Endothelial cell of umbilical vein (primary cell): ENCODE measurements at regions not wholly inside any gene's neighbourhood (a gene's known extent, or its start where the extent isn't known, plus 50 kb on each side); places are given as distances from the start of the nearest gene placed in this dataset.

ENCODE experiments used
- BruUV-seq: library from RNA; stranded (reverse); fragments of 400-500 nt; replicated peaks from 2 replicates; lab custom pipeline; 2021; lab: Mats Ljungman, UMichigan
- CTCF ChIA-PET: fragments of 300-600, 350-600 bp; sonication (Branson Sonifier 250); formaldehyde crosslinking; loops from one replicate; lab custom pipeline; 2021; ENCODE audit warnings: antibody characterized with exemption, inconsistent platforms; lab: Charles Lee
- POLR2A ChIA-PET: fragments of 300-600, 350-600 bp; sonication (Branson Sonifier 250); formaldehyde crosslinking; loops from one replicate; lab custom pipeline; 2021; ENCODE audit warnings: antibody characterized with exemption, inconsistent platforms; lab: Charles Lee
- DNase-seq: peaks from one replicate; pipeline ENCODE4 v3.0.0-alpha.2; 2011; ENCODE audit warnings: low read depth, low spot score
- FAIRE-seq: peaks from 2 replicates; lab custom pipeline; 2011; peaks lifted over from hg19 to GRCh38; lab: Jason Lieb, UNC
- H2AFZ ChIP-seq: 2 replicates; pipeline ENCODE4 v1.6.0; 2012; ENCODE audit warnings: low read depth, low read length, control low read depth, inconsistent platforms
- H3K27ac ChIP-seq: 2 replicates; pipeline ENCODE4 v1.5.1; 2011; ENCODE audit warnings: low read depth, mild to moderate bottlenecking, control low read depth, low read length, moderate library complexity; ENCODE audit not compliant: insufficient read depth
- H3K27me3 ChIP-seq, 2 experiments: 2 replicates each; pipeline versions ENCODE4 v1.6.0 to v1.6.1; 2011; ENCODE audit warnings: low read length in 2 of 2, mixed read lengths in 1 of 2; ENCODE audit not compliant: control insufficient read depth in 2 of 2, insufficient read depth in 2 of 2
- H3K36me3 ChIP-seq, 2 experiments: 2 replicates in 1 of 2; 3 replicates in 1 of 2; pipeline ENCODE4 v1.5.1; 2011; ENCODE audit warnings: low read length in 2 of 2, mild to moderate bottlenecking in 1 of 2, moderate library complexity in 1 of 2; ENCODE audit not compliant: control insufficient read depth in 2 of 2, insufficient read depth in 2 of 2; ENCODE audit errors: extremely low read depth in 1 of 2
- H3K4me1 ChIP-seq: 3 replicates; pipeline ENCODE4 v1.5.1; 2011; ENCODE audit warnings: mild to moderate bottlenecking, low read length; ENCODE audit not compliant: control insufficient read depth, insufficient read depth; ENCODE audit errors: extremely low read depth
- H3K4me2 ChIP-seq: 2 replicates; pipeline ENCODE4 v1.6.1; 2011; ENCODE audit warnings: low read length, control low read depth, mixed read lengths; ENCODE audit not compliant: insufficient read depth
- H3K4me3 ChIP-seq, 3 experiments: fragments of 200-600 bp in 1 of 3; sonication (generic), shearing (Covaris generic) in 1 of 3; replicated peaks in 1 of 3; 2 replicates each; pipeline ENCODE4 v1.5.1; 2011 to 2016; ENCODE audit warnings: control low read depth in 3 of 3, low read length in 3 of 3, mild to moderate bottlenecking in 2 of 3, inconsistent platforms in 1 of 3, low read depth in 1 of 3, moderate library complexity in 1 of 3; ENCODE audit not compliant: insufficient read depth in 1 of 3
- H3K79me2 ChIP-seq: 2 replicates; pipeline ENCODE4 v1.6.0; 2012; ENCODE audit warnings: low read length, inconsistent platforms; ENCODE audit not compliant: control insufficient read depth, insufficient read depth
- H3K9ac ChIP-seq: replicated peaks from 2 replicates; pipeline ENCODE3; 2011; ENCODE audit warnings: low read length, control low read depth; ENCODE audit not compliant: insufficient read depth; ENCODE audit errors: extremely low read depth
- H3K9me1 ChIP-seq: replicated peaks from 3 replicates; pipeline ENCODE4 v1.6.0; 2011; ENCODE audit warnings: mild to moderate bottlenecking, low read length; ENCODE audit not compliant: control insufficient read depth, insufficient read depth; ENCODE audit errors: extremely low read depth
- H3K9me3 ChIP-seq: replicated peaks from 2 replicates; pipeline ENCODE4 v1.5.1; 2012; ENCODE audit warnings: low read length, inconsistent platforms; ENCODE audit not compliant: control insufficient read depth, insufficient read depth
- H4K20me1 ChIP-seq: replicated peaks from 2 replicates; pipeline ENCODE3; 2011; ENCODE audit warnings: mild to moderate bottlenecking, low read length; ENCODE audit not compliant: control insufficient read depth, insufficient read depth; ENCODE audit errors: extremely low read depth
- CTCF ChIP-seq, 2 donors: IDR thresholded peaks; 1 replicate in 1 of 2; 2 replicates in 1 of 2; pipeline ENCODE4 v1.5.1; 2011; ENCODE audit warnings: low read length in 2 of 2, mild to moderate bottlenecking in 2 of 2, moderate library complexity in 2 of 2, control low read depth in 1 of 2, inconsistent platforms in 1 of 2, low read depth in 1 of 2; ENCODE audit not compliant: insufficient read depth in 1 of 2; ENCODE audit errors: extremely low read depth in 1 of 2
- EZH2 ChIP-seq: IDR thresholded peaks from 2 replicates; pipeline ENCODE4 v1.6.1; 2012; ENCODE audit warnings: borderline replicate concordance, low read depth, mild to moderate bottlenecking, moderate library complexity, low read length, inconsistent platforms; ENCODE audit not compliant: severe bottlenecking
- FOS ChIP-seq: IDR thresholded peaks from 2 replicates; pipeline ENCODE4 v1.6.1; 2011; ENCODE audit warnings: mild to moderate bottlenecking, low read length, moderate library complexity, borderline replicate concordance; ENCODE audit not compliant: insufficient read depth
- GATA2 ChIP-seq: IDR thresholded peaks from 2 replicates; pipeline ENCODE4 v1.7.0; 2011; ENCODE audit warnings: low read depth, mild to moderate bottlenecking, moderate library complexity, mixed read lengths, low read length; ENCODE audit not compliant: insufficient read length, insufficient read depth
- JUN ChIP-seq: IDR thresholded peaks from 2 replicates; pipeline ENCODE4 v1.6.1; 2011; ENCODE audit warnings: borderline replicate concordance, low read depth; ENCODE audit not compliant: insufficient read length, insufficient read depth
- MYC ChIP-seq: IDR thresholded peaks from one replicate; pipeline ENCODE4 v1.6.1; 2011; ENCODE audit warnings: mild to moderate bottlenecking, low read depth, low read length
- POLR2A ChIP-seq: IDR thresholded peaks from 2 replicates; pipeline ENCODE4 v1.6.1; 2012; ENCODE audit warnings: low read depth, mild to moderate bottlenecking, control low read depth, low read length
- POLR2AphosphoS5 ChIP-seq: IDR thresholded peaks from 2 replicates; pipeline ENCODE4 v1.6.1; 2012; ENCODE audit warnings: low read depth, mild to moderate bottlenecking, control low read depth, low read length, moderate library complexity; ENCODE audit not compliant: insufficient read depth
- dilution Hi-C: fragments of 300-500 bp; cut with MboI; formaldehyde crosslinking; loops from one replicate; pipeline ENCODE4 v1.15.0; 2019; ENCODE audit warnings: low sequenced_read_pairs; ENCODE audit not compliant: extremely low pct_ligation_motif_present
- intact Hi-C: fragments of 100-400 bp; cut with micrococcal nuclease; formaldehyde crosslinking; loops from one replicate; pipeline ENCODE4 v1.10.0; 2022
- TF ChIP-seq, protein P1 (sequence below): IDR thresholded peaks from 2 replicates; pipeline ENCODE4 v1.6.1; 2011; ENCODE audit not compliant: insufficient read depth, insufficient read length

DNA sequence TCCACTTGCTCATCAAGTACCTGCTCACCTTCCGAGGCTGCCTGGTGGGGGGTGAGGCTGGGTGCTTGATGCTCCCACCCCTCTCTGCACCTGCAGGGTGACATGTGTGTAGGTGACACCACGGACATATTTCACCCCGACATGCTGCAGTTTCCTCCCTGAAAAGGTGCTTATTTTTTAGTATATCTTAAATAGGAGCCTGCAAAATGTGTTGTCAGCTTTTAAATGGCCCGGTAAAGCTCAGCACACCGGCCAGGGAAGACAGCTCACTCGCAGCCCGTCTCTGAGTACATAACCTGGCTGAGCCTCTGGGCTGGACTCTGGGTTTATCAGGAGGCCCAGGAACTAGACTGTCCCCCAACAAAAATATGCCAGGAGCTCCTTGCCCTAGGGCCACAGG is 89.3 kb upstream of the LINGO1 start:
- no peaks in the 10 kb centered on the region for H4K20me1 ChIP-seq
- H3K36me3 ChIP-seq: no peaks in the 10 kb centered on the region
- H3K79me2 ChIP-seq: no peaks in the 10 kb centered on the region
- H3K9me3 ChIP-seq: no peaks in the 10 kb centered on the region
- DNase-seq (no peak), FAIRE-seq (no peak)
- TF ChIP-seq GATA2 (no peak), JUN (no peak), POLR2A (no peak), CTCF (IDR thresholded peaks at IDR 0.05; ENCODE audit: extremely low read depth in 1 of 2, insufficient read depth in 1 of 2, low read depth in 1 of 2, low read length in 2 of 2) (no peak), MYC (no peak), EZH2 (no peak)
- BruUV-seq: no TSS peak
- ChIA-PET CTCF (no interaction called here), POLR2A (no interaction called here)
- H3K4me3 ChIP-seq: no peak overlapping the region
- dilution Hi-C loops (no loop called here), intact Hi-C loops (no loop called here)
- H3K9ac ChIP-seq: no peak overlapping the region
- H3K4me2 ChIP-seq: no peak overlapping the region
- H3K9me1 ChIP-seq: no peaks in the 10 kb centered on the region
- H3K27me3 ChIP-seq: no peaks in the 10 kb centered on the region
- no peak overlapping the region for H3K27ac ChIP-seq
- no peaks in the 10 kb centered on the region for H3K4me1 ChIP-seq
- H2AFZ ChIP-seq: no peak overlapping the region

GRCh38 chr15:77720655-77721054 is 87.9 kb upstream of the LINGO1 start:
- intact Hi-C loops: no loop called here
- Histone ChIP-seq H3K9me1 (no peaks in the 10 kb centered on the region), H3K27me3 (no peaks in the 10 kb centered on the region), H3K27ac (no peak overlapping the region), H4K20me1 (no peaks in the 10 kb centered on the region), H3K9me3 (no peaks in the 10 kb centered on the region), H3K36me3 (no peaks in the 10 kb centered on the region), H2AFZ (no peak overlapping the region), H3K4me3 (no peak overlapping the region), H3K79me2 (no peaks in the 10 kb centered on the region), H3K4me2 (no peak overlapping the region), H3K9ac (no peak overlapping the region), H3K4me1 (no peaks in the 10 kb centered on the region)
- ChIA-PET CTCF (interaction anchor here (0.6 kb wide), 1 partner anchor 8 kb away, joined by 3 read pairs; no protein-coding TSS in a partner anchor), POLR2A (interaction anchor here (0.7 kb wide), 1 partner anchor 28 kb away, joined by 3 read pairs; no protein-coding TSS in a partner anchor)
- BruUV-seq: no TSS peak
- no peak for FAIRE-seq
- TF ChIP-seq MYC: no peak
- no peak for TF ChIP-seq POLR2AphosphoS5
- no peak for TF ChIP-seq GATA2
- TF ChIP-seq CTCF (IDR thresholded peaks at IDR 0.05; ENCODE audit: extremely low read depth in 1 of 2, insufficient read depth in 1 of 2, low read depth in 1 of 2, low read length in 2 of 2): no peak
- TF ChIP-seq FOS: no peak
- TF ChIP-seq POLR2A: no peak
- no peak for TF ChIP-seq JUN
- TF ChIP-seq, protein P1, sequence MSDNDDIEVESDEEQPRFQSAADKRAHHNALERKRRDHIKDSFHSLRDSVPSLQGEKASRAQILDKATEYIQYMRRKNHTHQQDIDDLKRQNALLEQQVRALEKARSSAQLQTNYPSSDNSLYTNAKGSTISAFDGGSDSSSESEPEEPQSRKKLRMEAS: no peak
- TF ChIP-seq EZH2: no peak
- DNase-seq: no peak
- dilution Hi-C loops: no loop called here
